Spleen (tissue), 11 donors: ENCODE measurements at regions not wholly inside any gene's neighbourhood (a gene's known extent, or its start where the extent isn't known, plus 50 kb on each side); places are given as distances from the start of the nearest gene placed in this dataset.
A peak's percentile ranks its signal among the peaks of the same experiment; 100 is the strongest.
"Not testable (repeated sequence)": the region's sequence is repeated elsewhere in the genome, so short reads cannot be mapped to it uniquely, and the experiment has no call there.

Experiments
- DNase-seq: peaks from one replicate; pipeline ENCODE4 v3.0.0-alpha.2; 2020
- H3K27ac ChIP-seq, 8 donors: fragments of 200-600 bp; sonication (generic) in 7 of 8; 1 replicate in 4 of 8; 2 replicates in 4 of 8; pipeline versions ENCODE4 v1.5.0 to v1.8.0; 2016 to 2021; ENCODE audit warnings: inconsistent platforms in 4 of 8, mild to moderate bottlenecking in 4 of 8, moderate library complexity in 1 of 8
- H3K27me3 ChIP-seq, 7 donors: fragments of 200-600 bp; sonication (generic) in 6 of 7; replicated peaks in 1 of 7; 1 replicate in 4 of 7; 2 replicates in 3 of 7; pipeline versions ENCODE4 v1.5.0 to v1.8.0; 2016 to 2021; ENCODE audit warnings: inconsistent platforms in 3 of 7, mild to moderate bottlenecking in 1 of 7
- H3K36me3 ChIP-seq, 6 donors: fragments of 200-600 bp; sonication (generic) in 5 of 6; 1 replicate in 4 of 6; 2 replicates in 2 of 6; pipeline versions ENCODE4 v1.5.0 to v1.8.0; 2016 to 2021; ENCODE audit warnings: inconsistent platforms in 2 of 6
- H3K4me1 ChIP-seq, 6 donors: fragments of 200-600 bp; sonication (generic) in 5 of 6; 1 replicate in 3 of 6; 2 replicates in 3 of 6; pipeline versions ENCODE4 v1.5.0 to v1.8.0; 2016 to 2021; ENCODE audit warnings: inconsistent platforms in 3 of 6
- H3K4me3 ChIP-seq, 8 donors: fragments of 200-600 bp; sonication (generic) in 7 of 8; 1 replicate in 4 of 8; 2 replicates in 4 of 8; pipeline versions ENCODE4 v1.5.0 to v1.8.0; 2016 to 2021; ENCODE audit warnings: inconsistent platforms in 4 of 8, mild to moderate bottlenecking in 4 of 8, moderate library complexity in 2 of 8
- H3K9me3 ChIP-seq, 8 donors: fragments of 200-600 bp; sonication (generic) in 7 of 8; 1 replicate in 4 of 8; 2 replicates in 4 of 8; pipeline versions ENCODE4 v1.5.0 to v1.8.0; 2016 to 2021; ENCODE audit warnings: inconsistent platforms in 4 of 8
- WGBS, 5 donors: extraction: QIAGEN DNeasy Blood & Tissue Kit in 3 of 5; methylation state at CpG; one replicate each; pipeline versions ENCODE4 v1.1.5 to v1.1.7; 2013 to 2018; 5-methylcytosine and 5-hydroxymethylcytosine counted together
- intact Hi-C: fragments of 100-400 bp; cut with DNase I; formaldehyde crosslinking; loops from one replicate; pipeline ENCODE4 v1.15.0; 2023; ENCODE audit warnings: low total_unique reads
- TF ChIP-seq, protein P1 (sequence below), 11 experiments: fragments of 200-600 bp in 7 of 11; fragments of 450-650 bp in 4 of 11; sonication (generic) in 4 of 11; IDR thresholded peaks in 8 of 11; conservative IDR thresholded peaks in 3 of 11; 1 replicate in 7 of 11; 2 replicates in 4 of 11; pipeline versions ENCODE4 v1.4.0 to v1.8.0; 2016 to 2021; ENCODE audit warnings: antibody characterized with exemption in 11 of 11, inconsistent platforms in 4 of 11, mild to moderate bottlenecking in 1 of 11
- donor health status: healthy with polysubstance abuse.
- donor health status: DM: no; HTN: no; CAD: no; lungs with moderate emphysema.
- donor health status: DM: no; HTN: no; CAD: no.
- donor health status: Bipolar disorder and iron deficiency.
- donor health status: healthy.
- donor health status: DM: no; HTN: no; CAD: no.
- donor health status: DM: yes; HTN: yes; CAD: no.

DNA sequence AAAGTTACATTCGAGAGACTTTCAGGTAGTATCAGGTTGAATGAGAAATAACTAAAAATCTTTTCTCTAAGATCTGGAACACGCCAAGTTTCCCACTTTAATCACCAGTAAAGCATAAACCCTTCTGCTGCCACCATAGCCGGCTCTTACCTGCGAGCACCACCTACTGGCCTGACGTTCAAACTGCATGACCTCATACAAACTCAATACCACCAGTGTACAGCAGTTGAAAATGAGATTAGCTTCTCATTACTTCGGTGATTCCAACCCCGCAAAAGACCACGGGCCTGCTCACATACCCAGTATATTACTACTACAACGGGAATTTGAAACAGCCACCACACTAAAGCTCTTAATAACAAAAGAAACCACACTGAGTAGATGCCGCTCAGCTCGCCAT is 1191.2 kb downstream of the TMEM121 start:
- H3K4me1 ChIP-seq, H3K9me3 ChIP-seq, H3K36me3 ChIP-seq, DNase-seq, H3K27me3 ChIP-seq, H3K4me3 ChIP-seq, intact Hi-C loops, H3K27ac ChIP-seq: not testable (repeated sequence)
- TF ChIP-seq, protein P1, sequence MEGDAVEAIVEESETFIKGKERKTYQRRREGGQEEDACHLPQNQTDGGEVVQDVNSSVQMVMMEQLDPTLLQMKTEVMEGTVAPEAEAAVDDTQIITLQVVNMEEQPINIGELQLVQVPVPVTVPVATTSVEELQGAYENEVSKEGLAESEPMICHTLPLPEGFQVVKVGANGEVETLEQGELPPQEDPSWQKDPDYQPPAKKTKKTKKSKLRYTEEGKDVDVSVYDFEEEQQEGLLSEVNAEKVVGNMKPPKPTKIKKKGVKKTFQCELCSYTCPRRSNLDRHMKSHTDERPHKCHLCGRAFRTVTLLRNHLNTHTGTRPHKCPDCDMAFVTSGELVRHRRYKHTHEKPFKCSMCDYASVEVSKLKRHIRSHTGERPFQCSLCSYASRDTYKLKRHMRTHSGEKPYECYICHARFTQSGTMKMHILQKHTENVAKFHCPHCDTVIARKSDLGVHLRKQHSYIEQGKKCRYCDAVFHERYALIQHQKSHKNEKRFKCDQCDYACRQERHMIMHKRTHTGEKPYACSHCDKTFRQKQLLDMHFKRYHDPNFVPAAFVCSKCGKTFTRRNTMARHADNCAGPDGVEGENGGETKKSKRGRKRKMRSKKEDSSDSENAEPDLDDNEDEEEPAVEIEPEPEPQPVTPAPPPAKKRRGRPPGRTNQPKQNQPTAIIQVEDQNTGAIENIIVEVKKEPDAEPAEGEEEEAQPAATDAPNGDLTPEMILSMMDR (IDR thresholded peaks at IDR 0.05 in 8 of 11, conservative IDR thresholded peaks at IDR 0.05 in 3 of 11) = peak in 1 of 11 experiments; percentile 54
- 7 to 26% (median 20%) methylated on average over 2 to 10 of the region's 11 CpGs; no CpG with 5 or more reads in 1 of the 5 donors for WGBS, 5 donors

DNA sequence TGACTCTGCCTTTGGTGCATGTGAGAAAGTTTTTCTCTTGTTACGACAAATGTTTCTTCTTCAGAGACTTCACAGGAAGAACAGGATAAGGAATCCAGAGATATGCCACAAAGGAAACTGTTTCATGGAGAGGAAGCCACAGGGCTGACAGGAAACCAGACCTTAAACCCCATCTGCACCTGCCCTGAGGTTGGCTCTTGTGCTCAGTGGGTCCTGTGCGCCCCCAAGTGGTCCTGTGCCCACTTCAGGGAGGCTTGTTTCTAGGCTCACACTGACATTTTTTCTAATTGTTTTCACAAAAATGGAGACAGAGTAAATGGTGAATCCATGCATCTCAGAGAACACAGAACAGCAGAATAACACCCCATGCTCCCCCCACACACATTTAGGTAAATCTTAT is 1193.5 kb downstream of the TMEM121 start:
- TF ChIP-seq, protein P1 (IDR thresholded peaks at IDR 0.05 in 8 of 11, conservative IDR thresholded peaks at IDR 0.05 in 3 of 11) = peak in 1 of 11 experiments; percentile 24

DNA sequence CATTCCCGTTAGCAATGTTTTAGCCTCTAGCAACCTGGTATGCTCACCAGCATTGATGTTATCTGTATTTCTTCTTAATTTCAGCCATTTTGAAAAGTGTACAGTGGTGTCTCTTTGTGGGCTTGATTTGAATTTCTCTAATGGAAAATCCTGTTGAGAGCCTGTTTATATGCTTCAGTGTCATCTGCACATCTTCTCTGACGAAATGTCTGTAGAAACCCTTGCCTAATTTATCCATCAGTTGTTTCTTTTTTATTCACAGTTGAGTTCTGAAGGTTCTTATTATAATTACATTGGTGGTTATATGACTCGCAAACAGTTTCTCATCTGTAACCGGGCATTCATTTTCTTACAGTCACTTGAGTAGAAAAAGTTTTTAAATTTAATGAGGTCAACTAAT is 1195.5 kb downstream of the TMEM121 start:
- DNase-seq, H3K27me3 ChIP-seq, intact Hi-C loops, H3K4me1 ChIP-seq, H3K36me3 ChIP-seq, H3K4me3 ChIP-seq, H3K9me3 ChIP-seq, H3K27ac ChIP-seq: not testable (repeated sequence)
- 50 to 60% (median 51%) methylated on average over 4 of the region's 4 CpGs; no CpG with 5 or more reads in 2 of the 5 donors for WGBS, 5 donors

More for the DNA sequence above, 1193.5 kb downstream of the TMEM121 start:
- DNase-seq, H3K27ac ChIP-seq, H3K36me3 ChIP-seq, H3K27me3 ChIP-seq, H3K9me3 ChIP-seq, H3K4me1 ChIP-seq, intact Hi-C loops, H3K4me3 ChIP-seq: not testable (repeated sequence)
- 7 to 34% (median 11%) methylated on average over 1 to 2 of the region's 2 CpGs; no CpG with 5 or more reads in 2 of the 5 donors for WGBS, 5 donors

DNA sequence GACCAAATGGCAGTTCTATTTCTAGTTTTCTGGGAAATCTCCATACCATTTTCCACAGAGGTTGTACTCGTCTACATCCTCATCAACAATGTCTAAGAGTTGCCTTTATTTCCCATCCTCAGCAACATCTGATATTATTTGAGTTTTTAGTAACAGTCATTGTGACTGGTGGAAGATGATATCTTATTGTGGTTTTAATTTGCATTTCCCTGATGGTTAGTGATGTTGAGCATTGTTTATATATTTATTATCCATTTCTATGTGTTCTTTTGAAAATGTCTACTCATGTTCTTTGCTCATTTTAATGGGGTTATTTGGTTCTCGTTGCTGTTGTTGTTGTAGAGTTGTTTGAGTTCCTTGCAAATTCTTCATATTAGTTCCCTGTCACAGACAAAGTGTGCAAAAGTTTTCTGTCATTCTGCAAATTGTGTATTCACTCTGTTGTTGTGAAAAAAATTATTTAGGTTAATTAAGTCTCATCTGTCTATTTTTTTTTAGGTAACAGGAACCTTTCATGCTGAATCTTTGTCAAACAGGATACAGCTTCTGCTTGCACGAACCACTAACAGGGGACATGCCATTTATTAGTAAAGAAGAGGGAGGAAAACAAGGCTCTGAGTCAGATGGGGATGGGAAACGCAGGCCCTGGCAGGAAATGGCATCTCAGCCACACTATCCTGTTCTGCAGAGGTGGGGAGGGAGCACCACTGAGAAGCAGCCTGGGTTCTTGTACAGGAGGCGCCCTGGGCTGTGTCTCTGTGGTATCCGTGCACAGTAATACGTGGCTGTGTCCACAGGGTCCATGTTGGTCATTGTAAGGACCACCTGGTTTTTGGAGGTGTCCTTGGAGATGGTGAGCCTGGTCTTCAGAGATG is 1196.7 kb downstream of the TMEM121 start:
- H3K9me3 ChIP-seq, intact Hi-C loops, H3K27me3 ChIP-seq, H3K4me1 ChIP-seq, H3K36me3 ChIP-seq, H3K4me3 ChIP-seq, DNase-seq, H3K27ac ChIP-seq: not testable (repeated sequence)
- 18 to 26% (median 25%) methylated on average over 3 of the region's 7 CpGs; no CpG with 5 or more reads in 2 of the 5 donors for WGBS, 5 donors

DNA sequence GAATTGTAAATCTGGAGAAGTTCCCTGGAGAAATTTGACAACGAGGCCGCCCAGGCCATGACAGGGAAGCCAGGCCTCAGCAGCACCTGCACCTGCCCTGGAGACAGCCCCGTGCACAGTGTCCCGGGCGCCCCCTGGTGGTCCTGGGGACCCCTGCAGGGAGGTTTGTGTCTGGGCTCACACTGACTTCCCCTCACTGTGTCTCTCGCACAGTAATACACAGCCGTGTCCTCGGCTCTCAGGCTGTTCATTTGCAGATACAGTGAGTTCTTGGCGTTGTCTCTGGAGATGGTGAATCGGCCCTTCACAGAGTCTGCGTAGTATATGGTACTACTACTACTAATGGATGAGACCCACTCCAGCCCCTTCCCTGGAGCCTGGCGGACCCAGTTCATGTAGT is 1201.6 kb downstream of the TMEM121 start:
- H3K27me3 ChIP-seq, H3K9me3 ChIP-seq, H3K27ac ChIP-seq, H3K4me3 ChIP-seq, H3K36me3 ChIP-seq, intact Hi-C loops, H3K4me1 ChIP-seq, DNase-seq: not testable (repeated sequence)
- 30 to 60% (median 36%) methylated on average over 3 to 8 of the region's 12 CpGs; no CpG with 5 or more reads in 2 of the 5 donors for WGBS, 5 donors
- TF ChIP-seq, protein P1 (IDR thresholded peaks at IDR 0.05 in 8 of 11, conservative IDR thresholded peaks at IDR 0.05 in 3 of 11) = peak in 2 of 11 experiments; percentile 56 to 58
